ENCODE measurements at regions not wholly inside any gene's neighbourhood (a gene's known extent, or its start where the extent isn't known, plus 50 kb on each side); places are given as distances from the start of the nearest gene placed in this dataset.

DNA sequence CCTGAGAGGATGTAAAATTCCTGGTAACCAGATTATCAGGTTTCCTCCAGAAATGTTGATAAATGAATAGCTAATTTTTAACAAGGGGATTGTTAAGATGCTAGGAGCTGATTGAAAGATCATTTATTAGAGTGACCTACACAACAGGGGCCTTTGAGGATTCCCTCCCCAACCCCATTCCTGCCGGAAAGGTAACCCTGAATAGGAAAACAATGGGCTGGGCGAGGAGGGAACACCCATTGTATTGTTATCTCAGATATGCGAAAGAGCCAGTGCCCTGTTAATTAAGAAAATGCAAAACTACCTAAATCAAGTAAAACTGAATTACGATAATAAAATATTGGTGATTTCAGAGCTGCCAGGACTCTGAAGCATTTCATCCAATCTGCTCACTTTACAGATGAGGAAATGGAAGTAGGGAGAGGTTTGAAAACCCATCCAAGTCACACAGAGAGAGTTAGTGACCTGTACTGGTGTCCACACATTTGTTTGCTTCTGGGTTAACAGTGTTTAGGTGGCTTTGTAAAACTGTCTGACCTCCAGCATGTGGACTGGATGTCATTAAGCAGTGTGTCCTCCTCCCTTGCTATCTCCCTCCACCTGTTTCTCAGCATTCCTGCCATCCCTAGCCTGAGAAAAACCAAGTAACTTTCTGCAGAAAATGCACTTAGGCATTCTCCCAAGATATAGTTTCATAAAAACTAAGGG, 214.8 kb downstream of the TTC6 start:
- H3K27me3 ChIP-seq (ENCODE audit: control insufficient read depth in 1 of 2, insufficient read depth in 2 of 2, low read length in 2 of 2), result no peaks in the 10 kb centered on the region
- WGBS (ENCODE audit: low lambda C conversion rate), result 96% methylated on average over 4 of the region's 4 CpGs
- H3K4me3 ChIP-seq (replicated peaks in 1 of 3; ENCODE audit: insufficient read depth in 1 of 3, low read depth in 2 of 3, low read length in 3 of 3), result no peak overlapping the region
- no peak for FAIRE-seq
- in situ Hi-C loops (cut with HindIII; ENCODE audit: extremely low pct_ligation_motif_present, low pct_unique_long_range_greater_than_20kb), result no loop called here
- ATAC-seq, result peak; percentile 92
- peaks cover 15% of the 10 kb centered on the region for H3K4me1 ChIP-seq (ENCODE audit: insufficient read depth, low read length)
- no peak overlapping the region for H3K9ac ChIP-seq (ENCODE audit: insufficient read depth, low read depth, low read length)
- no peak overlapping the region for H2AFZ ChIP-seq (ENCODE audit: low read length)
- BruUV-seq (replicated peaks), result no TSS peak
- ChIA-PET POLR2A (interaction anchor here (1.3 to 1.8 kb wide), 2 partner anchors 9 to 18 kb away, joined by 3 to 5 read pairs; no protein-coding TSS in a partner anchor), CTCF (ENCODE audit: low intra/inter-chr PET ratio, low total read pairs) (no interaction called here)
- H4K20me1 ChIP-seq (ENCODE audit: insufficient read depth, low read length), result no peaks in the 10 kb centered on the region
- no peak overlapping the region for H3K27ac ChIP-seq (ENCODE audit: extremely low read length, insufficient read depth, low read length)
- H3K4me2 ChIP-seq (ENCODE audit: low read depth, low read length), result no peak overlapping the region
- TF ChIP-seq, protein P1, sequence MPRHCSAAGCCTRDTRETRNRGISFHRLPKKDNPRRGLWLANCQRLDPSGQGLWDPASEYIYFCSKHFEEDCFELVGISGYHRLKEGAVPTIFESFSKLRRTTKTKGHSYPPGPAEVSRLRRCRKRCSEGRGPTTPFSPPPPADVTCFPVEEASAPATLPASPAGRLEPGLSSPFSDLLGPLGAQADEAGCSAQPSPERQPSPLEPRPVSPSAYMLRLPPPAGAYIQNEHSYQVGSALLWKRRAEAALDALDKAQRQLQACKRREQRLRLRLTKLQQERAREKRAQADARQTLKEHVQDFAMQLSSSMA (CRISPR knock-in tag; IDR thresholded peaks at IDR 0.05), result 0 out of 2 replicates have a peak, but pooled peaks have one; percentile 7
- TF ChIP-seq PITX1 (CRISPR knock-in tag; IDR thresholded peaks at IDR 0.05) (0 out of 2 replicates have a peak, but pooled peaks have one; percentile 36), ZFP62 (CRISPR knock-in tag; IDR thresholded peaks at IDR 0.05) (0 out of 2 replicates have a peak, but pooled peaks have one; percentile 49), YEATS2 (CRISPR knock-in tag; IDR thresholded peaks at IDR 0.05; ENCODE audit: borderline replicate concordance) (no peak), NPAS2 (CRISPR knock-in tag; IDR thresholded peaks at IDR 0.05; ENCODE audit: borderline replicate concordance) (no peak), ZC3H13 (CRISPR knock-in tag; IDR thresholded peaks at IDR 0.05) (no peak), ZMYM4 (CRISPR knock-in tag; IDR thresholded peaks at IDR 0.05) (0 out of 2 replicates have a peak, but pooled peaks have one; percentile 18), ZBTB21 (CRISPR knock-in tag; IDR thresholded peaks at IDR 0.05) (no peak), ZFP36L1 (CRISPR knock-in tag; IDR thresholded peaks at IDR 0.05) (0 out of 2 replicates have a peak, but pooled peaks have one; percentile 20), ZNF430 (CRISPR knock-in tag; IDR thresholded peaks at IDR 0.05) (0 out of 2 replicates have a peak, but pooled peaks have one; percentile 6), SALL2 (CRISPR knock-in tag; IDR thresholded peaks at IDR 0.05) (no peak), MAZ (IDR thresholded peaks at IDR 0.05; ENCODE audit: borderline replicate concordance, low read depth, low read length) (no peak), MAZ (CRISPR knock-in tag; IDR thresholded peaks at IDR 0.05; ENCODE audit: low read depth) (no peak), ZNF264 (CRISPR knock-in tag; IDR thresholded peaks at IDR 0.05) (peak; percentile 82; the same call in 1 of the 2 replicates), ZNF3 (CRISPR knock-in tag; IDR thresholded peaks at IDR 0.05) (no peak), ZNF749 (CRISPR knock-in tag; IDR thresholded peaks at IDR 0.05; ENCODE audit: borderline replicate concordance) (no peak), HOMEZ (CRISPR knock-in tag; IDR thresholded peaks at IDR 0.05; ENCODE audit: low read depth) (0 out of 2 replicates have a peak, but pooled peaks have one; percentile 25), ZNF431 (CRISPR knock-in tag; IDR thresholded peaks at IDR 0.05; ENCODE audit: borderline replicate concordance, low read depth) (peak; percentile 54; the same call in 1 of the 2 replicates)
- DNase-seq (ENCODE audit: low spot score), result peak; percentile 37
- no peaks in the 10 kb centered on the region for H3K9me3 ChIP-seq (ENCODE audit: low read length)
- intact Hi-C loops (cut with micrococcal nuclease; ENCODE audit: unreplicated experiment), result loop anchor here (2.0 kb wide), 1 partner anchor 65 kb away; no protein-coding TSS in a partner anchor
- no peaks in the 10 kb centered on the region for H3K36me3 ChIP-seq (replicated peaks in 1 of 2; ENCODE audit: control insufficient read depth in 1 of 2, insufficient read depth in 2 of 2, low read length in 2 of 2)
- H3K79me2 ChIP-seq (ENCODE audit: insufficient read depth, low read length), result no peaks in the 10 kb centered on the region
